Gastrocnemius medialis (tissue), 4 donors: ENCODE measurements at regions not wholly inside any gene's neighbourhood (a gene's known extent, or its start where the extent isn't known, plus 50 kb on each side); places are given as distances from the start of the nearest gene placed in this dataset.

Source experiments
- ATAC-seq, 2 donors: fragments of 150-250 bp; one replicate each; pipeline ENCODE4 v1.9.1; 2016
- DNase-seq, 2 donors: peaks; one replicate each; pipeline ENCODE4 v3.0.0-alpha.2; 2019
- H3K27ac ChIP-seq, 4 donors: fragments of 200-600 bp; sonication (generic); 1 replicate in 1 of 4; 2 replicates in 3 of 4; pipeline ENCODE4 v1.5.1; 2016 to 2018; ENCODE audit warnings: mild to moderate bottlenecking in 2 of 4, moderate library complexity in 1 of 4
- H3K27me3 ChIP-seq, 3 donors: fragments of 200-600 bp; sonication (generic) in 2 of 3; 1 replicate in 1 of 3; 2 replicates in 2 of 3; pipeline versions ENCODE4 v1.5.1 to v1.6.0; 2016 to 2019; ENCODE audit warnings: mild to moderate bottlenecking in 1 of 3, moderate library complexity in 1 of 3
- H3K36me3 ChIP-seq, 2 donors: fragments of 200-600 bp; sonication (generic) in 1 of 2; one replicate each; pipeline ENCODE4 v1.5.1; 2017 to 2018
- H3K4me1 ChIP-seq, 2 donors: fragments of 200-600 bp; sonication (generic) in 1 of 2; one replicate each; pipeline ENCODE4 v1.5.1; 2016 to 2017; ENCODE audit warnings: mild to moderate bottlenecking in 2 of 2
- H3K4me3 ChIP-seq, 4 donors: fragments of 200-600 bp; sonication (generic) in 3 of 4; 1 replicate in 1 of 4; 2 replicates in 3 of 4; pipeline ENCODE4 v1.5.1; 2016 to 2019; ENCODE audit warnings: mild to moderate bottlenecking in 2 of 4
- H3K9me3 ChIP-seq, 3 donors: fragments of 200-600 bp; sonication (generic) in 2 of 3; 1 replicate in 1 of 3; 2 replicates in 2 of 3; pipeline ENCODE4 v1.5.1; 2016 to 2019
- POLR2A ChIP-seq, 2 donors: fragments of 450-650 bp; IDR thresholded peaks; one replicate each; pipeline ENCODE4 v1.6.1; 2017; ENCODE audit warnings: antibody characterized with exemption in 2 of 2, mild to moderate bottlenecking in 2 of 2, moderate library complexity in 2 of 2
- in situ Hi-C, 4 donors: fragments of 200-750 bp; cut with MboI; loops; one replicate each; pipeline versions ENCODE4 v1.15.0 to v1.8.0; 2017; ENCODE audit warnings: low sequenced_read_pairs in 4 of 4
- intact Hi-C: fragments of 100-400 bp; cut with DNase I; formaldehyde crosslinking; loops from one replicate; pipeline ENCODE4 v1.15.1; 2023; ENCODE audit warnings: low total_unique reads
- TF ChIP-seq, protein P1 (sequence below), 5 experiments: fragments of 450-650 bp in 3 of 5; fragments of 200-600 bp in 2 of 5; sonication (generic) in 2 of 5; IDR thresholded peaks in 4 of 5; conservative IDR thresholded peaks in 1 of 5; 1 replicate in 4 of 5; 2 replicates in 1 of 5; pipeline ENCODE4 v1.5.1; 2016 to 2019; ENCODE audit warnings: antibody characterized with exemption in 5 of 5, mild to moderate bottlenecking in 3 of 5, moderate library complexity in 3 of 5

DNA sequence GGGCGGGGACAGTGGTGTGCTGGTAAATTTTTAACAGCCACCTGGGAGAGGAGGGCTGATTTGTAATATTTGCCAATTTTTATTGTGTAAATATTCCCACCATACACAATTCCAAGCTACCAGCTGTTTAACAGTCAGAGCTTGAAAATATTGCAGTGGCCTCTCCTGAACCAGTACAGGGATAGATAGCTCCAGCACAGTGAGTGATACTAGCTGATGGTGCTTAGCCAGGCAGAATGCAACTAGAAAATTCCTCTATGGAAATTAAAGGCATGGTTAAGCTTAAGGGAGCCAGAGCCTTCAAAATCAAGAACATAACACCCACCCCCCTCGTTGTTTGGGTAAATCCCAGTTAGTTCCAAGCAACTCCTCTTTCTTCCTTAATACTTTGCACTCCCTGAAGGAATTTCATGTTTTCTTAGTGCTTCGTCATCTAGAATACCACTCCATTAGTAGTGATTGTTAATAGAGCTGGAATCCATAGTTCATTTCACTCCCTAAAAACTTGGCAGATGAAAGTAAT, 96.6 kb downstream of the CYB561 start:
- DNase-seq (no peak), ATAC-seq (no peak)
- intact Hi-C loops (no loop called here), in situ Hi-C loops (no loop called here)
- H3K4me1 ChIP-seq = no peaks in the 10 kb centered on the region
- no peak overlapping the region for H3K4me3 ChIP-seq
- no peaks in the 10 kb centered on the region for H3K36me3 ChIP-seq
- H3K27me3 ChIP-seq = no peaks in the 10 kb centered on the region
- H3K27ac ChIP-seq = no peak overlapping the region
- TF ChIP-seq, protein P1, sequence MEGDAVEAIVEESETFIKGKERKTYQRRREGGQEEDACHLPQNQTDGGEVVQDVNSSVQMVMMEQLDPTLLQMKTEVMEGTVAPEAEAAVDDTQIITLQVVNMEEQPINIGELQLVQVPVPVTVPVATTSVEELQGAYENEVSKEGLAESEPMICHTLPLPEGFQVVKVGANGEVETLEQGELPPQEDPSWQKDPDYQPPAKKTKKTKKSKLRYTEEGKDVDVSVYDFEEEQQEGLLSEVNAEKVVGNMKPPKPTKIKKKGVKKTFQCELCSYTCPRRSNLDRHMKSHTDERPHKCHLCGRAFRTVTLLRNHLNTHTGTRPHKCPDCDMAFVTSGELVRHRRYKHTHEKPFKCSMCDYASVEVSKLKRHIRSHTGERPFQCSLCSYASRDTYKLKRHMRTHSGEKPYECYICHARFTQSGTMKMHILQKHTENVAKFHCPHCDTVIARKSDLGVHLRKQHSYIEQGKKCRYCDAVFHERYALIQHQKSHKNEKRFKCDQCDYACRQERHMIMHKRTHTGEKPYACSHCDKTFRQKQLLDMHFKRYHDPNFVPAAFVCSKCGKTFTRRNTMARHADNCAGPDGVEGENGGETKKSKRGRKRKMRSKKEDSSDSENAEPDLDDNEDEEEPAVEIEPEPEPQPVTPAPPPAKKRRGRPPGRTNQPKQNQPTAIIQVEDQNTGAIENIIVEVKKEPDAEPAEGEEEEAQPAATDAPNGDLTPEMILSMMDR (IDR thresholded peaks at IDR 0.05 in 4 of 5, conservative IDR thresholded peaks at IDR 0.05 in 1 of 5) = no peak
- no peak for TF ChIP-seq POLR2A (IDR thresholded peaks at IDR 0.05)
- no peaks in the 10 kb centered on the region for H3K9me3 ChIP-seq

DNA sequence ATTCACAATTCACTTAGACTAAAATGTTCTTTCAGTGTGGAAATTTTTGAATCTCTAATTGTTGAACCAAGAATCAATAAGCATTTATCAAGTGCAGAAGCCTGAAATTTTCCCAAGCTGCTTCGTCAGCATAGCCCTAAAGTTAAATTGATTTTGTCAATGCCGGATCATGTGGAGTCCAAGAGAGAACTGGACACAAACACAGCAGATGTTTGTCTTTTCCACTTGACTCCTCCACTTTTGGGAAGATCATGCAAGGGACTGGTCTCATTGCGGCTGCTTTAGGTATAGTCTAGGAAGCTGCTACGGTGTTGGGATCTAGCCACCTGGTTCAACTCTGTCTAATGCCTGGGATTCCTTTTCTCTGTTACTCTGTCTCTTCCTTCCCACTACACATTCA, 95.7 kb downstream of the CYB561 start:
- Histone ChIP-seq H3K4me1 (no peaks in the 10 kb centered on the region), H3K27me3 (no peaks in the 10 kb centered on the region), H3K9me3 (no peaks in the 10 kb centered on the region), H3K27ac (no peak overlapping the region), H3K36me3 (no peaks in the 10 kb centered on the region), H3K4me3 (no peak overlapping the region)
- DNase-seq (no peak), ATAC-seq (no peak)
- intact Hi-C loops = loop anchor here (10.0 kb wide), 1 partner anchor 76 kb away; no protein-coding TSS in a partner anchor
- TF ChIP-seq, protein P1 (IDR thresholded peaks at IDR 0.05 in 4 of 5, conservative IDR thresholded peaks at IDR 0.05 in 1 of 5) = no peak
- TF ChIP-seq POLR2A (IDR thresholded peaks at IDR 0.05) = no peak
- in situ Hi-C loops = loop anchor here in 1 of 4 donors (25.0 kb wide), 1 partner anchor 112 kb away; no protein-coding TSS in a partner anchor

DNA sequence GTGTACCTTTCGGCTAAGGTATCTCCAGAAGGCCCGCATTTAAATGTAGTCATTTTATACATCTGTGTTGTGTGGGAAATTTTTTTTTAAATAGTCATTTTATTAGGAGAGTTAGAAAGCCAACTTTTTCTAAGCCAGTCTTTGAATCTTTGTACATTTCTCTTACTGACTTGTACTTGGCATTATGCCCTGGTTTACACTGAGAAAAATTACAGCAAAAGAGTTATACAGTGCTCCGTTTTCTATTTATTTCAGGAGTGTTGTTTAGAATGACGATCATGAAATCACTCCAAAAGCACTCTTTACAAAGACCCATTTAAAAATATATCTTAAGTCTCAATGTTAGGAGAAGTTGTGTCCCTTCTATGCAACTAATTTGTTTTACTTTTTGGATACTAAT, 91.8 kb downstream of the CYB561 start:
- ATAC-seq (no peak), DNase-seq (no peak)
- intact Hi-C loops (loop anchor here (10.0 kb wide), 1 partner anchor 79 kb away; no protein-coding TSS in a partner anchor), in situ Hi-C loops (loop anchor here in 1 of 4 donors (25.0 kb wide), 1 partner anchor 108 kb away; no protein-coding TSS in a partner anchor)
- Histone ChIP-seq H3K27ac (no peak overlapping the region), H3K4me3 (no peak overlapping the region), H3K36me3 (no peaks in the 10 kb centered on the region), H3K27me3 (no peaks in the 10 kb centered on the region), H3K4me1 (no peaks in the 10 kb centered on the region), H3K9me3 (no peaks in the 10 kb centered on the region)
- TF ChIP-seq POLR2A (IDR thresholded peaks at IDR 0.05) = no peak
- TF ChIP-seq, protein P1 (IDR thresholded peaks at IDR 0.05 in 4 of 5, conservative IDR thresholded peaks at IDR 0.05 in 1 of 5) = no peak

DNA sequence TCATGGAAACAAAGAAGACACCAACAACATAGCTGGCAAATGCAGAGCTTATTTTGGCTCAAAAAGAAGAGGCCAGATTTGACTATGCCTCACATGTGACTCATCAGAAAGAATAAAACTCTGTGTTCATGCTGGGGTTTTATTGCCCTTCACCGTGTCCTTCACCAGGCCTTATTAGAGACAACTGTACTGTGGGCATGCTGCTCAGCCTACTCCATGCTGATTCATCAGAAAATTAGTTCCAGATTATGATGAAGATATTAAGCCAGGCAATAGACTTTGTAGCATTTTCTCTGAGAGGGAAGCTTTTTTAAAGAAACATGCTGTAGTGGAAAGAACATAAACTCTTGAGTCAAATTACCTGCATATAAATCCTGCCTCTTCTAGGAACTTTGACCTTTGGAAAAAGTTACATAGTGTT, 89.8 kb downstream of the CYB561 start:
- intact Hi-C loops = loop anchor here (10.0 kb wide), 1 partner anchor 82 kb away; no protein-coding TSS in a partner anchor
- Histone ChIP-seq H3K4me1 (no peaks in the 10 kb centered on the region), H3K4me3 (no peak overlapping the region), H3K36me3 (no peaks in the 10 kb centered on the region), H3K9me3 (no peaks in the 10 kb centered on the region), H3K27me3 (no peaks in the 10 kb centered on the region), H3K27ac (no peak overlapping the region)
- DNase-seq = no peak
- TF ChIP-seq, protein P1 (IDR thresholded peaks at IDR 0.05 in 4 of 5, conservative IDR thresholded peaks at IDR 0.05 in 1 of 5) = no peak
- TF ChIP-seq POLR2A (IDR thresholded peaks at IDR 0.05) = no peak
- peak; percentile 62 to 76 for ATAC-seq
- in situ Hi-C loops = loop anchor here in 1 of 4 donors (25.0 kb wide), 1 partner anchor 106 kb away; no protein-coding TSS in a partner anchor
